ENCODE measurements at regions not wholly inside any gene's neighbourhood (a gene's known extent, or its start where the extent isn't known, plus 50 kb on each side); places are given as distances from the start of the nearest gene placed in this dataset.

GRCh38 chr9:106657926-106658325, 205.0 kb upstream of the ZNF462 start:
- TF ChIP-seq EZH2 (IDR thresholded peaks at IDR 0.05) (no peak), EZH2phosphoT487 (IDR thresholded peaks at IDR 0.05) (no peak)
- TF ChIP-seq, protein P1, sequence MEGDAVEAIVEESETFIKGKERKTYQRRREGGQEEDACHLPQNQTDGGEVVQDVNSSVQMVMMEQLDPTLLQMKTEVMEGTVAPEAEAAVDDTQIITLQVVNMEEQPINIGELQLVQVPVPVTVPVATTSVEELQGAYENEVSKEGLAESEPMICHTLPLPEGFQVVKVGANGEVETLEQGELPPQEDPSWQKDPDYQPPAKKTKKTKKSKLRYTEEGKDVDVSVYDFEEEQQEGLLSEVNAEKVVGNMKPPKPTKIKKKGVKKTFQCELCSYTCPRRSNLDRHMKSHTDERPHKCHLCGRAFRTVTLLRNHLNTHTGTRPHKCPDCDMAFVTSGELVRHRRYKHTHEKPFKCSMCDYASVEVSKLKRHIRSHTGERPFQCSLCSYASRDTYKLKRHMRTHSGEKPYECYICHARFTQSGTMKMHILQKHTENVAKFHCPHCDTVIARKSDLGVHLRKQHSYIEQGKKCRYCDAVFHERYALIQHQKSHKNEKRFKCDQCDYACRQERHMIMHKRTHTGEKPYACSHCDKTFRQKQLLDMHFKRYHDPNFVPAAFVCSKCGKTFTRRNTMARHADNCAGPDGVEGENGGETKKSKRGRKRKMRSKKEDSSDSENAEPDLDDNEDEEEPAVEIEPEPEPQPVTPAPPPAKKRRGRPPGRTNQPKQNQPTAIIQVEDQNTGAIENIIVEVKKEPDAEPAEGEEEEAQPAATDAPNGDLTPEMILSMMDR (IDR thresholded peaks at IDR 0.05): no peak
- no peaks in the 10 kb centered on the region for H3K36me3 Mint-ChIP-seq
- H3K4me3 Mint-ChIP-seq: no peak overlapping the region
- Histone ChIP-seq H3K36me3 (no peaks in the 10 kb centered on the region), H3K79me2 (ENCODE audit: low read depth) (no peaks in the 10 kb centered on the region), H4K20me1 (ENCODE audit: low read depth) (no peaks in the 10 kb centered on the region), H2AFZ (replicated peaks) (no peak overlapping the region), H3K9ac (no peak overlapping the region), H3K4me2 (no peak overlapping the region), H3K4me1 (no peaks in the 10 kb centered on the region), H3K9me3 (ENCODE audit: low read depth) (no peaks in the 10 kb centered on the region), H3K27ac (no peak overlapping the region), H3F3A (ENCODE audit: low read depth) (no peaks in the 10 kb centered on the region), H3K27me3 (no peaks in the 10 kb centered on the region), H3K4me3 (no peak overlapping the region)
- DNase-seq (ENCODE audit: low spot score): no peak
- no peaks in the 10 kb centered on the region for H3K9me3 Mint-ChIP-seq
- no peak overlapping the region for H3K27ac Mint-ChIP-seq
- H3K27me3 Mint-ChIP-seq (ENCODE audit: insufficient read depth, low read depth): peaks cover 2% of the 10 kb centered on the region
- H3K4me1 Mint-ChIP-seq: peaks cover 3% of the 10 kb centered on the region

DNA sequence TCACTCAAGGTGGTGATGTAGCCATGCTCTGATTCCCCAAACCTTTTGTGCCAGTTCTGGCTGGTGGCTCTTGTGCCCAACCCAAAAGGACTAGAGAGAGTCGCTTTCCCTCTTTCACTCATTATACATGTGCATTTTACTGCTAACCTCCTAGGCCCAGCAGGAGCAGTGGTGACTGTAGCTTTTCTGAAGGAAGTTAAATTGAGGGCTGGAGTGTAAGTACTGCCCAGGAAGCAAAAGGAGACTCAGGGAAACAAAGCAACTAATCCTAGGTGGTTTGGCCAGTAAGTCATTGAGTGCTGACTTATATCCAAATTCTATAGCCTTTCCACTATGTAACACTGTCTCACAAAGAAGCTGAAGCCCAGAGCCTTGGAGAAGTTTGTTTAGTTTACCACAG, 194.4 kb upstream of the ZNF462 start:
- Histone ChIP-seq H3K9me3 (ENCODE audit: low read depth) (no peaks in the 10 kb centered on the region), H2AFZ (replicated peaks) (peak overlapping the region; percentile 78), H3K4me2 (peak overlapping the region; percentile 21), H3K4me1 (peaks cover 9% of the 10 kb centered on the region), H3K4me3 (no peak overlapping the region), H3K9ac (no peak overlapping the region), H3K27ac (peak overlapping the region; percentile 62), H4K20me1 (ENCODE audit: low read depth) (no peaks in the 10 kb centered on the region), H3F3A (ENCODE audit: low read depth) (no peaks in the 10 kb centered on the region), H3K79me2 (ENCODE audit: low read depth) (no peaks in the 10 kb centered on the region), H3K36me3 (no peaks in the 10 kb centered on the region), H3K27me3 (no peaks in the 10 kb centered on the region)
- Mint-ChIP-seq H3K27ac (no peak overlapping the region), H3K36me3 (no peaks in the 10 kb centered on the region), H3K4me1 (peaks cover 3% of the 10 kb centered on the region), H3K4me3 (no peak overlapping the region), H3K9me3 (no peaks in the 10 kb centered on the region), H3K27me3 (ENCODE audit: insufficient read depth, low read depth) (no peaks in the 10 kb centered on the region)
- TF ChIP-seq EZH2phosphoT487 (IDR thresholded peaks at IDR 0.05): no peak
- TF ChIP-seq, protein P1 (IDR thresholded peaks at IDR 0.05): no peak
- no peak for TF ChIP-seq EZH2 (IDR thresholded peaks at IDR 0.05)
- DNase-seq (ENCODE audit: low spot score): no peak

DNA sequence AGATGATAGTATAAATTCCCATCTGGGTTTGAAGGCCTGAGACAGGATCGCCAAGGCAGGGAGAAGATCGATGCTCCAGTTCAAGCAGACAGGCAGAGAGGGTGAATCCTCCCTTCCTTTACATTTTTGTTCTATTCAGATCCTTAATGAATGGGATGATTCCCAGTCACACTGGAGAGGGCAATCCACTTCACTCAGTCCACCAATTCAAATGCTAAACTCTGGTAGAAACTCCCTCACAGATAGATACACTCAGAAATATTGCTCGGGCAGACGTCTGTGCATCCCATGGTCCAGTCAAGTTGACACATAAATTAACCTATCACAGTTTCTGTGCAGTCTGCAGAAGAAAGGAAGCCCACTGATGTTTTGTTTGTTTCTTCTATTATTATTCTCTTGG, 193.1 kb upstream of the ZNF462 start:
- TF ChIP-seq EZH2 (IDR thresholded peaks at IDR 0.05) (no peak), EZH2phosphoT487 (IDR thresholded peaks at IDR 0.05) (no peak)
- TF ChIP-seq, protein P1 (IDR thresholded peaks at IDR 0.05): no peak
- H3K27ac Mint-ChIP-seq: no peak overlapping the region
- H3K36me3 Mint-ChIP-seq: no peaks in the 10 kb centered on the region
- H3K4me1 Mint-ChIP-seq: peaks cover 3% of the 10 kb centered on the region
- Histone ChIP-seq H3F3A (ENCODE audit: low read depth) (no peaks in the 10 kb centered on the region), H3K27ac (no peak overlapping the region), H3K79me2 (ENCODE audit: low read depth) (no peaks in the 10 kb centered on the region), H3K4me1 (peaks cover 9% of the 10 kb centered on the region), H2AFZ (replicated peaks) (no peak overlapping the region), H3K4me2 (no peak overlapping the region), H4K20me1 (ENCODE audit: low read depth) (no peaks in the 10 kb centered on the region), H3K27me3 (no peaks in the 10 kb centered on the region), H3K4me3 (no peak overlapping the region), H3K36me3 (no peaks in the 10 kb centered on the region), H3K9ac (no peak overlapping the region), H3K9me3 (ENCODE audit: low read depth) (no peaks in the 10 kb centered on the region)
- no peak for DNase-seq (ENCODE audit: low spot score)
- H3K4me3 Mint-ChIP-seq: no peak overlapping the region
- H3K27me3 Mint-ChIP-seq (ENCODE audit: insufficient read depth, low read depth): no peaks in the 10 kb centered on the region
- H3K9me3 Mint-ChIP-seq: no peaks in the 10 kb centered on the region

Measured in neural progenitor cell (in vitro differentiated cells).